ENCODE measurements at regions not wholly inside any gene's neighbourhood (a gene's known extent, or its start where the extent isn't known, plus 50 kb on each side); places are given as distances from the start of the nearest gene placed in this dataset.

DNA sequence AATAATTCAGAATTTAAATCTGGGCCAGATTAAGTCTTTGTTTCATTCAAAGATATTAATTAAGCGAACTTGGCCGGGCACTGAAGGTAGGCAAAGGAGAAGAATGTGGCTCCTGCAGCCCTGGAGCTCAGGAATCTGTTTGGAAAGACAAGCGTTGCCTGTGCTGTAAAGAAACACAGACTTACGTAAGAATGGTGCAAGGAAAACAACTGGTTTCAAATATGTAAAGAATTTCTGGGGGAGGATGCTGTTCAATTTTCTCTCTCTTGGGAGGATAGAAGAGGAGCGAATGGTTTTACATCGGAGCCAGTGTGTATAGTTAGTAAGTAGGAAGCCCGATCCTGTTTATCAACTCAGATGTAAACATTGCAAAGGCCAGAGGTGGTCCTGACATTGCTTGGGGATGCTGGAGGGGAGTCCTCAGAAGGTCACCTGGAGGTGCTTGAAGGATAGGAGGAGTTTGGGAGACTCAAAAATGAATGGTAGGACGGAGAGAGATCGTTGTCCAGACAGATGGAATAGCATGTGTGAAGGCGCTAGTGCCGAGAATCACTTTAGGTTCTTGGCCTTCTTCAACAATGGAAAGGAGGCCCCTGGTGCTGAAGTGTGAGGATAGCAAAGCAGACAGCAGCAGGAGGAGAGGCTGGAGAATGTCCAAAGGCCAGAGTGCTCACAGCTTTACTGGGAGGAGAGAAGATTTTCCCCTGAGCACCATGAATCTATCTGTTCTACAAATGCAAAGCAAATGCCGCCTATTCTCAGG lies 456.1 kb downstream of the LPIN1 start:
- TF ChIP-seq POLR2AphosphoS5 (IDR thresholded peaks at IDR 0.05; ENCODE audit: low read depth, low read length) (no peak), POLR2A (IDR thresholded peaks at IDR 0.05; ENCODE audit: low read depth, low read length) (no peak), TAF1 (IDR thresholded peaks at IDR 0.05; ENCODE audit: low read depth, low read length) (no peak), POU2F2 (IDR thresholded peaks at IDR 0.05; ENCODE audit: low read depth, low read length) (no peak)
